ENCODE measurements at regions not wholly inside any gene's neighbourhood (a gene's known extent, or its start where the extent isn't known, plus 50 kb on each side); places are given as distances from the start of the nearest gene placed in this dataset.

DNA sequence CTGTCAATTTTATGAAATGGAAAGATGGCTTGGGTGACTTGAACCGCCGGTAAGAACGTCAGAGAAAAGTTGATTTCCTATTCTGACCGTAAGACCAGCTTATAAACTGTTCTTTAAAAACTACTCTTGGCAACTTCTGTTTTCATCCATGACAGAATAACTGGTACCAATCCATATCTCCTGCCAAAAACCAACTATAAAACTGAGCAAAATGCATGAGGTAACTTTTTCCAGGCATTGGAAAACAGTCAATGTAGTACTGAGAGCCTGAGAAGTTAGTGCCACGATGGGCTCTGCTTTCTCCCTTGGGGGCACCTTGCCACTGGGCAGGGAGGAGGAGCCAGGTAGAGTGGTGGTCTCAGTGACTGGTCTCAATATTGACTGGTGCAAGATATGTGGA, 615.2 kb upstream of the TBL1XR1 start:
- no peak for DNase-seq (ENCODE audit: low spot score)

DNA sequence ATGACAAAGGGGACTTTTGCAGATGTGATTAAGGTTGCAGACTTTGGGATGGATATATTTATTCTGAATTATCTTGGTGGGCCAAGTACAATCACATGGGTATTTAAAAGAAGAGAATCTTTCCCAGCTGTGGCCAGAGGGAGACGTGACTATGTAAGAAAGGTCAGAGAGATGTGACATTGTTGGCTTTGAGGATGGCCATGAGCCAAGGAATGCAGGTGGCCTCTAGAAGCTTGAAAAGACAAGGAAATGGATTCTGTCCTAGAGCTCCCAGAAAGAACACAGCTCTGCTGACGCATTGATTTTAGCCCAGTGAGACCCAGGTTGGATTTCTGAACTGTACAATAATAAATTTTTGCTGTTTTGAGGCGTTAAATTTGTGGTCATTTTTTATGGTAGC, 616.0 kb upstream of the TBL1XR1 start:
- peak; percentile 48 for DNase-seq (ENCODE audit: low spot score)

DNA sequence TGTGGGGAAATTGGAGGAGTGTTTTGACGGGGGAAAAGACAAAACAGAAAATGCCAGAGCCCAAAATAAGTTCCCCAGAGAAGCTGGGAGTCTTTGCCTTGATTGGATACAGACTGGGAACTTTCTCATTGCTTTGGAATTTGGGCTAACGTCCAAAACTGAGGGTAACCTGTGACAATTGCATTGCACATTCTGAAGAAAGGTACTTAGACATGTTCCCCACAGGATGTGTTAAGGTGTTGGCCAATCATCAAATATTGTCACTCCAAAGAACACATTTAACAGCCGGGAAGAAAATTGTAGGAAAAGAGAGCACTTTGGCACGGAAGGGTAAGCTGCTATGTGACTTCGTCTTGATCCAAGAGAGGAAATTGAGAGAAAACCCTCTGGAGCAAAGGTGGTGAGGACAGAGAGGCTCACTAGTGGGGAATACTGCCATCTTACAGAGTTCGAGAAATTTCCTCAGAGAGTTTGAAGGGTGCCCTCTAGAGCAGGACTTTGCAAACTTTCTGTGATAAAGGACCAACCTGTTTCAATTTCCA, 619.5 kb upstream of the TBL1XR1 start:
- DNase-seq (ENCODE audit: low spot score), result peak; percentile 87

DNA sequence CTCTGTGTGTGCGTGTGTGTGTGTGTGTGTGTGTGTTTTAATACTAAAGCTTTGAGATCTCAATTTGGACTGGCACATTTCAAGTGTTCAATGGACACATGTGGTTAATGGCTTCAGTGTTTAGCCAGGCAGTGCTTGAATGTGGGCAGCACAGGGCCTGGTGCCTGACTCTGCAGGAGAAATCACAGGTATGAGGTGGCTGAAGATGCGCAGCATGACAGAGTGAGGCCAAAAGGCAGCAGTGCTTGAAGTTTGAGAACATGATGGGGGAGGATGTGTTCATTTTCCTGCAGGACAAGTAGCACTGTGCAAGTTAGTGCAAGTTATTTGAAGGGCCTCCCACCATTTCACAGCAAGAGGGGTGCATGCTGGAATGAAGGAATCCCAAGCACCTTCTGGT, 620.5 kb upstream of the TBL1XR1 start:
- no peak for DNase-seq (ENCODE audit: low spot score)

- no peak for DNase-seq (ENCODE audit: low spot score)
These were observed 621.5 kb upstream of the TBL1XR1 start for GRCh38 chr3:177818712-177819240.

- peak; percentile 53 for DNase-seq (ENCODE audit: low spot score)
These were observed 623.5 kb upstream of the TBL1XR1 start for GRCh38 chr3:177820683-177821316.

- DNase-seq (ENCODE audit: low spot score), result no peak
These were observed 625.4 kb upstream of the TBL1XR1 start for GRCh38 chr3:177822681-177823096.

DNA sequence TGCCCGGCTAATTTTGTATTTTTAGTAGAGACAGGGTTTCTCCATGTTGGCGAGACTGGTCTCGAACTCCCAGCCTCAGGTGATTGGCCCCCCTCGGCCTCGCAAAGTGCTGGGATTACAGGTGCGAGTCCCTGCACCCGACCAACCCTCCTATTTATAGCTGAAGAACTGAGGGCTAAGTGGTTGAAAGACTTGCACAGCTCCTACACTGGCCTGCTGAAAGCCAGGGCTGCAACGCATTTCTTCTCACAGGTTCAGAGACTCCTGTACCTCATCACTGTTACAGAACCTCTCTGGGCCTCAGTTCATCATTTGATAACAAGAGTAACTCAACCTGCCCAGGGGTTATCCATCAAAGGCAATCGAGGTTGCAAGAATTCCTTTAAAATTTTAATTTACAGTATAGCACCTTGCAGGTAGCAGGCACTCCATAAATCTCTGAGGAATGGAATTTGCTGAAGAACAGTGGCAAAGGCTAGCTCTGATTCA, 626.5 kb upstream of the TBL1XR1 start:
- no peak for DNase-seq (ENCODE audit: low spot score)

GRCh38 chr3:177824190-177824786, 627.0 kb upstream of the TBL1XR1 start:
- peak; percentile 51 for DNase-seq (ENCODE audit: low spot score)

GRCh38 chr3:177824841-177825240, 627.6 kb upstream of the TBL1XR1 start:
- DNase-seq (ENCODE audit: low spot score), result no peak

DNA sequence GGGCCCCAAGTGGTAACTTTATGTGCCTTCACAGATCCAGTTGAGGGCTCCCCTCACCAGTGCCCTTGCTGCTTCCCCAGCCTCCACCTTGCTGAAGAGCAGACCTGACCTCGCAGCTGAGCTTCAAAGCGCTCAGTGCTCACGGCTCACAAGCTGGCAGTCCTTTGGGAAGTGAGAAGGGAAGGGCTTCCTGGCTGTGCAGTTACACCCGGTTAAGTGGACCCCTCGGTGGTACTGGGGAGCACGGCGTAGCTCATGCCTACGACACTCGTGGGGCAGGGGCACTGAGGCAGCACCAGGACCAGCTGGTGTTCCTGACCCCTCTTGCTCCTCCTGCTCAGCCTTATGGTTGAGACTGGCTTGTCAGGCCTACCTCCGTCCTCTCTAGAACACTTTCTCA, 629.0 kb upstream of the TBL1XR1 start:
- DNase-seq (ENCODE audit: low spot score), result no peak

DNA sequence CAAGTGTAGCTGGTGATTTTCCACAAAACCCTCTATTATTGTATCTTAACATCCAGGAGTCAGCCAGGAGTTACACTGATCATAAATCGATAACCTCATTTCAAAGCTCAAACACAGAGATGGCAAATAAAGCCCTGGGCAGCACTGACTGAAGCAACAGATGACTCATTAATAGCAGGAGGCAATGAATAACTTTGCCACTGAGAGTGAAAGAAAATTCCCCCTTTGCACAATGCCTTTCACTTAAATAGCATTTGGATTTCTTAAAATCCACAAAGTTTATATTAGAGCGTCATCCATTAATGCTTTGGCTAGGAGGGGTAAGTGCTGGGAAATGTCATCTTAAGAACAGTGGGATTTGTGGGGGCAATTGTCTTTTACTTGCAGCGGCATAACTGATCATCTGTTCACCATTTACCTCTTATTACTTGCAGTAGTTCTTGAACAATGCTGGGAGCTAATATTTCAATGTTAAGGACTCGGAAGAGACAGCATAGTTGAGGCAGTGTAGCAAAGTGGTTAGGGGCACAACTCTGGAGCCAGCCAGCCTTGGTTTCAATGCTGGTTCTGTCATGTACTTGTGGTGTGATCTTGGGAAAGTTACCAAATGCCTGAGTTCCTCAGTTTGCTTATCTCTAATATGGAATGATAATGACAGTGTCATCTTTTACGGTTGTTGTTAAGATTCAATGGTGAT, 630.4 kb upstream of the TBL1XR1 start:
- peak; percentile 61 for DNase-seq (ENCODE audit: low spot score)

GRCh38 chr3:177828208-177828565, 630.9 kb upstream of the TBL1XR1 start:
- no peak for DNase-seq (ENCODE audit: low spot score)

- peak; percentile 53 for DNase-seq (ENCODE audit: low spot score)
These were observed 633.1 kb upstream of the TBL1XR1 start for GRCh38 chr3:177830411-177830849.

- no peak for DNase-seq (ENCODE audit: low spot score)
These were observed 634.1 kb upstream of the TBL1XR1 start for GRCh38 chr3:177831361-177831760.

DNA sequence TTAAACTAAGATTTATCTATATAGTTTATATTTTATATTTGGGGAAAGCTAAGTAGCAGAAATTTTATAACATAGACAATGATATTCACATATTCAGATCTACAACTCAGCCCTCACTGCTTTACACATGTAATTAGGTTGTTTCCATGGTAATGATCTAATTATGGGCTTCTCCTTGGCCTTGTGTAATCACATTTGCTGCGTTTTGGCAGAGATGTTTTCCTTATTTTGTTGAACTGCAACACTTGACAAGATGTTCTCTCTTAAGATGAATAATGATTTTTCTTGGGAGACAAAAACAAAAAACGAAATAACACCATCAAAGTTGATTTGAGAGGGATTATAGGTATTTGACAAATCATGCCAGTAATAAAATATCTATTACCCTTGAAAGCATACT, 635.6 kb upstream of the TBL1XR1 start:
- no peak for DNase-seq (ENCODE audit: low spot score)

GRCh38 chr3:177833332-177833731, 636.0 kb upstream of the TBL1XR1 start:
- no peak for DNase-seq (ENCODE audit: low spot score)

GRCh38 chr3:177835008-177835407, 637.7 kb upstream of the TBL1XR1 start:
- peak; percentile 99 for DNase-seq (ENCODE audit: low spot score)

- peak; percentile 70 for DNase-seq (ENCODE audit: low spot score)
These were observed 638.6 kb upstream of the TBL1XR1 start for GRCh38 chr3:177835917-177836316.

GRCh38 chr3:177836671-177837070, 639.4 kb upstream of the TBL1XR1 start:
- peak; percentile 49 for DNase-seq (ENCODE audit: low spot score)

DNA sequence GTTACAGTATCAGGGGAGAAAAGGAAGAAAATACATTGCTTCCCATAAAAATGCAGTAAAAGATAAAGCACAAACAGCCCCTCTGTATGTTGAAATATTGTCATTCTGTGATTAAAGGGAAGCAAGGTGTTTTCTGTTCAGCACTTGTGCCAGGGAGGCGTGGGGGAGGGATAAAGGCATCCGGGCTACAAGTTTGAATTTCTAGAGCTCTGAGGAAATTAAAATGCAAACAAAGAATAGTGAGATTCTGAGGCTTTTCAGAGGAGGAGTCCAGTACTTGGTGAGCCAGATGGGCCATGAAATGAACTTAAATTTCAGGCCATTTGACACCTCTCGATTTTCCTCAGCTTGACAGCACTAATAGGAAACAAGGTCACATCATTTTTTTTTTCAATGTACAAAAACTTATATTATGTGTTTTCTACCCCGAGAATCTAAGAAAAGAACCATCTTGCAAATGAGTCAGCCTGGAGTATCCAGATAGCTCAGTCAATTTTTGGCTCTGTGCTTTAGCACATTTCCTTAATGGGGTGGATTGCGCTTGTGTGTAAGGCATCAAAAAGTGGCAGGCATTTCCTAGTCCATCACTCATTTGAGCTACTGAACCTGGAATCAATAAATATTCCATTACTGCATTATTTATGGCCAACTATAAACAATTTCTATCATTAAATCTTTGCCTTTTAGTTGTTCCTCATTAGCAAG, 640.8 kb upstream of the TBL1XR1 start:
- no peak for DNase-seq (ENCODE audit: low spot score)
